GM23338 (cell line): ENCODE measurements at regions not wholly inside any gene's neighbourhood (a gene's known extent, or its start where the extent isn't known, plus 50 kb on each side); places are given as distances from the start of the nearest gene placed in this dataset.

Experiments used
- CREB1 ChIP-seq: fragments of 250-450 bp; sonication (Bioruptor Pico); IDR thresholded peaks from 2 replicates; pipeline ENCODE4 v1.5.0; 2020; ENCODE audit warnings: low read depth, mild to moderate bottlenecking, moderate library complexity
- EZH2 ChIP-seq: fragments of 200-600 bp; sonication (generic); IDR thresholded peaks from one replicate; pipeline ENCODE4 v1.8.0; 2017; ENCODE audit warnings: antibody characterized with exemption, mild to moderate bottlenecking, low read depth; ENCODE audit not compliant: unreplicated experiment
- EZH2phosphoT487 ChIP-seq: fragments of 200-600 bp; sonication (generic); IDR thresholded peaks from one replicate; pipeline ENCODE4 v1.8.1; 2018; ENCODE audit warnings: antibody characterized with exemption; ENCODE audit not compliant: unreplicated experiment
- JUNB ChIP-seq: IDR thresholded peaks from one replicate; pipeline ENCODE4 v1.6.1; 2016; ENCODE audit warnings: antibody characterized with exemption; ENCODE audit not compliant: unreplicated experiment
- NANOG ChIP-seq: IDR thresholded peaks from 2 replicates; pipeline ENCODE4 v1.6.1; 2016; ENCODE audit warnings: antibody characterized with exemption, borderline replicate concordance
- POLR2AphosphoS5 ChIP-seq: IDR thresholded peaks from 2 replicates; pipeline ENCODE4 v1.6.1; 2016; ENCODE audit warnings: antibody characterized with exemption, low read depth
- STAT1 ChIP-seq: IDR thresholded peaks from one replicate; pipeline ENCODE4 v1.6.1; 2016; ENCODE audit warnings: antibody characterized with exemption; ENCODE audit not compliant: unreplicated experiment
- ZNF114 ChIP-seq: fragments of 250-450 bp; sonication (Bioruptor Pico); IDR thresholded peaks from 2 replicates; pipeline ENCODE4 v1.5.0; 2020; ENCODE audit warnings: mild to moderate bottlenecking, moderate library complexity
- TF ChIP-seq, protein P1 (sequence below): IDR thresholded peaks from one replicate; pipeline ENCODE4 v1.6.1; 2018; ENCODE audit warnings: antibody characterized with exemption; ENCODE audit not compliant: unreplicated experiment
- TF ChIP-seq, protein P2 (sequence below), 2 experiments: fragments of 200-600 bp in 1 of 2; sonication (generic) in 1 of 2; conservative IDR thresholded peaks; 2 replicates each; pipeline versions ENCODE4 v1.5.1 to v1.6.1; 2016 to 2017; ENCODE audit warnings: antibody characterized with exemption in 2 of 2, low read depth in 2 of 2, mild to moderate bottlenecking in 2 of 2, moderate library complexity in 1 of 2
- TF ChIP-seq, protein P3 (sequence below): fragments of 250-450 bp; sonication (Bioruptor Pico); IDR thresholded peaks from 2 replicates; pipeline ENCODE4 v1.5.0; 2020; ENCODE audit warnings: mild to moderate bottlenecking, moderate library complexity
- TF ChIP-seq, protein P4 (sequence below): IDR thresholded peaks from 2 replicates; pipeline ENCODE4 v1.6.1; 2016; ENCODE audit warnings: antibody characterized with exemption

DNA sequence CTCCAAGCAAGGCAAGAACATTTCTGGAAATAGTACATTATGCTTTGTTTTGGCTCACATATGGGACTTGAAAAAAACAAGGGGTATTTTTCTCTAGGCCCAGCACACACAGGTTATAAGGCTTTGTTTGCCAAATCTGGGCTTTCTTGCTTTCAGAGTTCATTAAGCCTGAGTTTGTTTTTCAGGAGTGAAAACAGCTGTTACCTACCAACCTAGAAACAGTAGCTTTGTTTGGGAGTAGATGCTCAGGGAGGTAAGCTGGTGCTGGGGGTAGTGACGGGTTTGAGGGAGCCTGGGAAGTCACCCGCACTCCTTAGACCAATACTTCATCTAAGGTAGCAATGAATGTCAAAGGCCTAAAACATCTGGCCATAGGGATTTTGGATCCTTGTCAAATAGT lies 241.2 kb downstream of the KBTBD8 start:
- TF ChIP-seq, protein P1, sequence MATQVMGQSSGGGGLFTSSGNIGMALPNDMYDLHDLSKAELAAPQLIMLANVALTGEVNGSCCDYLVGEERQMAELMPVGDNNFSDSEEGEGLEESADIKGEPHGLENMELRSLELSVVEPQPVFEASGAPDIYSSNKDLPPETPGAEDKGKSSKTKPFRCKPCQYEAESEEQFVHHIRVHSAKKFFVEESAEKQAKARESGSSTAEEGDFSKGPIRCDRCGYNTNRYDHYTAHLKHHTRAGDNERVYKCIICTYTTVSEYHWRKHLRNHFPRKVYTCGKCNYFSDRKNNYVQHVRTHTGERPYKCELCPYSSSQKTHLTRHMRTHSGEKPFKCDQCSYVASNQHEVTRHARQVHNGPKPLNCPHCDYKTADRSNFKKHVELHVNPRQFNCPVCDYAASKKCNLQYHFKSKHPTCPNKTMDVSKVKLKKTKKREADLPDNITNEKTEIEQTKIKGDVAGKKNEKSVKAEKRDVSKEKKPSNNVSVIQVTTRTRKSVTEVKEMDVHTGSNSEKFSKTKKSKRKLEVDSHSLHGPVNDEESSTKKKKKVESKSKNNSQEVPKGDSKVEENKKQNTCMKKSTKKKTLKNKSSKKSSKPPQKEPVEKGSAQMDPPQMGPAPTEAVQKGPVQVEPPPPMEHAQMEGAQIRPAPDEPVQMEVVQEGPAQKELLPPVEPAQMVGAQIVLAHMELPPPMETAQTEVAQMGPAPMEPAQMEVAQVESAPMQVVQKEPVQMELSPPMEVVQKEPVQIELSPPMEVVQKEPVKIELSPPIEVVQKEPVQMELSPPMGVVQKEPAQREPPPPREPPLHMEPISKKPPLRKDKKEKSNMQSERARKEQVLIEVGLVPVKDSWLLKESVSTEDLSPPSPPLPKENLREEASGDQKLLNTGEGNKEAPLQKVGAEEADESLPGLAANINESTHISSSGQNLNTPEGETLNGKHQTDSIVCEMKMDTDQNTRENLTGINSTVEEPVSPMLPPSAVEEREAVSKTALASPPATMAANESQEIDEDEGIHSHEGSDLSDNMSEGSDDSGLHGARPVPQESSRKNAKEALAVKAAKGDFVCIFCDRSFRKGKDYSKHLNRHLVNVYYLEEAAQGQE, result no peak
- no peak for TF ChIP-seq POLR2AphosphoS5
- TF ChIP-seq, protein P2, sequence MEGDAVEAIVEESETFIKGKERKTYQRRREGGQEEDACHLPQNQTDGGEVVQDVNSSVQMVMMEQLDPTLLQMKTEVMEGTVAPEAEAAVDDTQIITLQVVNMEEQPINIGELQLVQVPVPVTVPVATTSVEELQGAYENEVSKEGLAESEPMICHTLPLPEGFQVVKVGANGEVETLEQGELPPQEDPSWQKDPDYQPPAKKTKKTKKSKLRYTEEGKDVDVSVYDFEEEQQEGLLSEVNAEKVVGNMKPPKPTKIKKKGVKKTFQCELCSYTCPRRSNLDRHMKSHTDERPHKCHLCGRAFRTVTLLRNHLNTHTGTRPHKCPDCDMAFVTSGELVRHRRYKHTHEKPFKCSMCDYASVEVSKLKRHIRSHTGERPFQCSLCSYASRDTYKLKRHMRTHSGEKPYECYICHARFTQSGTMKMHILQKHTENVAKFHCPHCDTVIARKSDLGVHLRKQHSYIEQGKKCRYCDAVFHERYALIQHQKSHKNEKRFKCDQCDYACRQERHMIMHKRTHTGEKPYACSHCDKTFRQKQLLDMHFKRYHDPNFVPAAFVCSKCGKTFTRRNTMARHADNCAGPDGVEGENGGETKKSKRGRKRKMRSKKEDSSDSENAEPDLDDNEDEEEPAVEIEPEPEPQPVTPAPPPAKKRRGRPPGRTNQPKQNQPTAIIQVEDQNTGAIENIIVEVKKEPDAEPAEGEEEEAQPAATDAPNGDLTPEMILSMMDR (conservative IDR thresholded peaks at IDR 0.05; ENCODE audit: low read depth in 2 of 2), result no peak
- no peak for TF ChIP-seq EZH2phosphoT487
- TF ChIP-seq EZH2, result no peak
- TF ChIP-seq CREB1 (CRISPR knock-in tag), result no peak
- no peak for TF ChIP-seq JUNB
- TF ChIP-seq STAT1, result no peak
- TF ChIP-seq ZNF114 (CRISPR knock-in tag), result no peak
- no peak for TF ChIP-seq NANOG
- TF ChIP-seq, protein P3, sequence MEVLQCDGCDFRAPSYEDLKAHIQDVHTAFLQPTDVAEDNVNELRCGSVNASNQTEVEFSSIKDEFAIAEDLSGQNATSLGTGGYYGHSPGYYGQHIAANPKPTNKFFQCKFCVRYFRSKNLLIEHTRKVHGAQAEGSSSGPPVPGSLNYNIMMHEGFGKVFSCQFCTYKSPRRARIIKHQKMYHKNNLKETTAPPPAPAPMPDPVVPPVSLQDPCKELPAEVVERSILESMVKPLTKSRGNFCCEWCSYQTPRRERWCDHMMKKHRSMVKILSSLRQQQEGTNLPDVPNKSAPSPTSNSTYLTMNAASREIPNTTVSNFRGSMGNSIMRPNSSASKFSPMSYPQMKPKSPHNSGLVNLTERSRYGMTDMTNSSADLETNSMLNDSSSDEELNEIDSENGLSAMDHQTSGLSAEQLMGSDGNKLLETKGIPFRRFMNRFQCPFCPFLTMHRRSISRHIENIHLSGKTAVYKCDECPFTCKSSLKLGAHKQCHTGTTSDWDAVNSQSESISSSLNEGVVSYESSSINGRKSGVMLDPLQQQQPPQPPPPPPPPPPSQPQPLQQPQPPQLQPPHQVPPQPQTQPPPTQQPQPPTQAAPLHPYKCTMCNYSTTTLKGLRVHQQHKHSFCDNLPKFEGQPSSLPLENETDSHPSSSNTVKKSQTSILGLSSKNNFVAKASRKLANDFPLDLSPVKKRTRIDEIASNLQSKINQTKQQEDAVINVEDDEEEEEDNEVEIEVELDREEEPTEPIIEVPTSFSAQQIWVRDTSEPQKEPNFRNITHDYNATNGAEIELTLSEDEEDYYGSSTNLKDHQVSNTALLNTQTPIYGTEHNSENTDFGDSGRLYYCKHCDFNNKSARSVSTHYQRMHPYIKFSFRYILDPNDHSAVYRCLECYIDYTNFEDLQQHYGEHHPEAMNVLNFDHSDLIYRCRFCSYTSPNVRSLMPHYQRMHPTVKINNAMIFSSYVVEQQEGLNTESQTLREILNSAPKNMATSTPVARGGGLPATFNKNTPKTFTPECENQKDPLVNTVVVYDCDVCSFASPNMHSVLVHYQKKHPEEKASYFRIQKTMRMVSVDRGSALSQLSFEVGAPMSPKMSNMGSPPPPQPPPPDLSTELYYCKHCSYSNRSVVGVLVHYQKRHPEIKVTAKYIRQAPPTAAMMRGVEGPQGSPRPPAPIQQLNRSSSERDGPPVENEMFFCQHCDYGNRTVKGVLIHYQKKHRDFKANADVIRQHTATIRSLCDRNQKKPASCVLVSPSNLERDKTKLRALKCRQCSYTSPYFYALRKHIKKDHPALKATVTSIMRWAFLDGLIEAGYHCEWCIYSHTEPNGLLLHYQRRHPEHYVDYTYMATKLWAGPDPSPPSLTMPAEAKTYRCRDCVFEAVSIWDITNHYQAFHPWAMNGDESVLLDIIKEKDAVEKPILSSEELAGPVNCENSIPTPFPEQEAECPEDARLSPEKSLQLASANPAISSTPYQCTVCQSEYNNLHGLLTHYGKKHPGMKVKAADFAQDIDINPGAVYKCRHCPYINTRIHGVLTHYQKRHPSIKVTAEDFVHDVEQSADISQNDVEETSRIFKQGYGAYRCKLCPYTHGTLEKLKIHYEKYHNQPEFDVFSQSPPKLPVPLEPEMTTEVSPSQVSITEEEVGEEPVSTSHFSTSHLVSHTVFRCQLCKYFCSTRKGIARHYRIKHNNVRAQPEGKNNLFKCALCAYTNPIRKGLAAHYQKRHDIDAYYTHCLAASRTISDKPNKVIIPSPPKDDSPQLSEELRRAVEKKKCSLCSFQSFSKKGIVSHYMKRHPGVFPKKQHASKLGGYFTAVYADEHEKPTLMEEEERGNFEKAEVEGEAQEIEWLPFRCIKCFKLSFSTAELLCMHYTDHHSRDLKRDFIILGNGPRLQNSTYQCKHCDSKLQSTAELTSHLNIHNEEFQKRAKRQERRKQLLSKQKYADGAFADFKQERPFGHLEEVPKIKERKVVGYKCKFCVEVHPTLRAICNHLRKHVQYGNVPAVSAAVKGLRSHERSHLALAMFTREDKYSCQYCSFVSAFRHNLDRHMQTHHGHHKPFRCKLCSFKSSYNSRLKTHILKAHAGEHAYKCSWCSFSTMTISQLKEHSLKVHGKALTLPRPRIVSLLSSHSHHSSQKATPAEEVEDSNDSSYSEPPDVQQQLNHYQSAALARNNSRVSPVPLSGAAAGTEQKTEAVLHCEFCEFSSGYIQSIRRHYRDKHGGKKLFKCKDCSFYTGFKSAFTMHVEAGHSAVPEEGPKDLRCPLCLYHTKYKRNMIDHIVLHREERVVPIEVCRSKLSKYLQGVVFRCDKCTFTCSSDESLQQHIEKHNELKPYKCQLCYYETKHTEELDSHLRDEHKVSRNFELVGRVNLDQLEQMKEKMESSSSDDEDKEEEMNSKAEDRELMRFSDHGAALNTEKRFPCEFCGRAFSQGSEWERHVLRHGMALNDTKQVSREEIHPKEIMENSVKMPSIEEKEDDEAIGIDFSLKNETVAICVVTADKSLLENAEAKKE (CRISPR knock-in tag), result no peak
- TF ChIP-seq, protein P4, sequence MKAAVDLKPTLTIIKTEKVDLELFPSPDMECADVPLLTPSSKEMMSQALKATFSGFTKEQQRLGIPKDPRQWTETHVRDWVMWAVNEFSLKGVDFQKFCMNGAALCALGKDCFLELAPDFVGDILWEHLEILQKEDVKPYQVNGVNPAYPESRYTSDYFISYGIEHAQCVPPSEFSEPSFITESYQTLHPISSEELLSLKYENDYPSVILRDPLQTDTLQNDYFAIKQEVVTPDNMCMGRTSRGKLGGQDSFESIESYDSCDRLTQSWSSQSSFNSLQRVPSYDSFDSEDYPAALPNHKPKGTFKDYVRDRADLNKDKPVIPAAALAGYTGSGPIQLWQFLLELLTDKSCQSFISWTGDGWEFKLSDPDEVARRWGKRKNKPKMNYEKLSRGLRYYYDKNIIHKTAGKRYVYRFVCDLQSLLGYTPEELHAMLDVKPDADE, result no peak
